MM.1S (cell line): ENCODE measurements at regions not wholly inside any gene's neighbourhood (a gene's known extent, or its start where the extent isn't known, plus 50 kb on each side); places are given as distances from the start of the nearest gene placed in this dataset.

ENCODE experiments used
- DNase-seq: peaks from one replicate; pipeline ENCODE4 v3.0.0-alpha.2; 2015
- H2AFZ ChIP-seq: fragments of 300-600 bp; sonication (generic); 2 replicates; pipeline ENCODE4 v1.6.0; 2016; ENCODE audit warnings: antibody characterized with exemption, low read length
- H3F3A ChIP-seq: fragments of 300-600 bp; sonication (generic); 2 replicates; pipeline ENCODE4 v1.6.1; 2016; ENCODE audit warnings: mild to moderate bottlenecking, antibody characterized with exemption, low read length, moderate library complexity, mixed read lengths; ENCODE audit not compliant: insufficient read depth
- H3K27ac ChIP-seq: fragments of 300-600 bp; sonication (generic); 2 replicates; pipeline ENCODE4 v1.5.1; 2016; ENCODE audit warnings: mild to moderate bottlenecking, low read length
- H3K27me3 ChIP-seq: fragments of 300-600 bp; sonication (generic); replicated peaks from 2 replicates; pipeline ENCODE4 v1.6.0; 2016; ENCODE audit warnings: low read length; ENCODE audit not compliant: insufficient read depth
- H3K36me3 ChIP-seq: fragments of 300-600 bp; sonication (generic); replicated peaks from 2 replicates; pipeline ENCODE4 v1.6.1; 2016; ENCODE audit warnings: mild to moderate bottlenecking, low read length, mixed read lengths; ENCODE audit not compliant: insufficient read depth
- H3K4me1 ChIP-seq: fragments of 300-600 bp; sonication (generic); 2 replicates; pipeline ENCODE4 v1.6.1; 2016; ENCODE audit warnings: low read length, mixed read lengths
- H3K4me2 ChIP-seq: fragments of 300-600 bp; sonication (generic); 2 replicates; pipeline ENCODE4 v1.6.0; 2016; ENCODE audit warnings: low read depth, low read length
- H3K4me3 ChIP-seq: fragments of 300-600 bp; sonication (generic); 2 replicates; pipeline ENCODE4 v1.5.1; 2016; ENCODE audit warnings: low read length, mixed read lengths
- H3K79me2 ChIP-seq: fragments of 300-600 bp; sonication (generic); 2 replicates; pipeline ENCODE4 v1.6.1; 2016; ENCODE audit warnings: mixed run types, low read length, mixed read lengths
- H3K9ac ChIP-seq: fragments of 300-600 bp; sonication (generic); 2 replicates; pipeline ENCODE4 v1.6.1; 2016; ENCODE audit warnings: low read length, mixed read lengths
- H3K9me2 ChIP-seq: fragments of 300-600 bp; sonication (generic); replicated peaks from 2 replicates; pipeline ENCODE4 v1.6.1; 2016; ENCODE audit warnings: mild to moderate bottlenecking, low read length, mixed read lengths; ENCODE audit not compliant: insufficient read depth
- H3K9me3 ChIP-seq: fragments of 300-600 bp; sonication (generic); replicated peaks from 2 replicates; pipeline ENCODE4 v1.6.1; 2016; ENCODE audit warnings: mild to moderate bottlenecking, low read length, mixed read lengths; ENCODE audit not compliant: insufficient read depth
- H4K20me1 ChIP-seq: fragments of 300-600 bp; sonication (generic); 2 replicates; pipeline ENCODE4 v1.6.1; 2016; ENCODE audit warnings: mild to moderate bottlenecking, low read length, moderate library complexity, mixed read lengths; ENCODE audit not compliant: insufficient read depth
- EZH2 ChIP-seq: fragments of 300-600 bp; sonication (generic); optimal IDR thresholded peaks from 2 replicates; pipeline ENCODE3; 2017; ENCODE audit warnings: low read depth, mild to moderate bottlenecking, antibody characterized with exemption, low read length, mixed read lengths
- EZH2phosphoT487 ChIP-seq: fragments of 300-600 bp; sonication (generic); IDR thresholded peaks from 2 replicates; pipeline ENCODE4 v1.6.1; 2018; ENCODE audit warnings: antibody characterized with exemption, low read length
- TF ChIP-seq, protein P1 (sequence below): fragments of 300-600 bp; sonication (generic); IDR thresholded peaks from 2 replicates; pipeline ENCODE4 v1.5.1; 2016; ENCODE audit warnings: antibody characterized with exemption, low read length, mixed read lengths

DNA sequence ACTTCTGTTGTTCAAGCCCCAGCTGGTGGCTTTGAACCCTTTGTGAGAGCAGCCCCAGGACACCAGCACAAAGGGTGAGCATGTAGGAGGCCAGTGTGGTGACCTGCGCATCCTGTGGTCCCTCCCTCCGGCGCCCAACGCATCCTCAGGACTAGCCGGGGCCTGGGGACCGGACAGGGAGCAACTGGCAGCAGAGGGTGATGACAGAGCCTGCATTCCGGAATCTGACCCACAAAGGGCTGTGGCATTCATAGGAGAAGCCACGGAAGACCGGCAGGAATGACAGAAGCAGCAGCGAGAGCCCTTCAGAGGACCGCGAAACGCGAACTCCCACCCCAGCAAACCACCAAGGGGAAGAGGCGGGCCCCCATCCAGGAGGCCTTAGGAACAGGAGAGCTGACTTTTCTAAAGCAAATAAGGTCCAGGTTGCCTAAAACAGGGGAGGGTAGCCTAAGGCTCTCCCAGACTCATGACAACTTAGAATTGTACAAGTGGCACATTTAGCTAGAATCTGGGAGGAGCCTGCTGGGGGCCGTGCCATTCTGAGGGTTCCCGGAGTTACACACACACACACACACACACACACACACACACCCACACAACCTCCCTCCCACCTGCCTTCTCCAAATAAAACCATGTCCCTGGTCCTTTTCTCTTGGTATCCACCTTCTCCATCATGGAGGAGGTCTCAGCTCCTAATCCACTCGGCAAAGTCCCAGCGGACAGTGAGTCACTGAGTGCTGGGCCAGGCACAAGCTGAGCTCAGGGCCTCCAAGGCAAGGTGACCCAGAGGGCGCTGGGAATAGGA, 232.7 kb downstream of the CTTN start:
- TF ChIP-seq, protein P1, sequence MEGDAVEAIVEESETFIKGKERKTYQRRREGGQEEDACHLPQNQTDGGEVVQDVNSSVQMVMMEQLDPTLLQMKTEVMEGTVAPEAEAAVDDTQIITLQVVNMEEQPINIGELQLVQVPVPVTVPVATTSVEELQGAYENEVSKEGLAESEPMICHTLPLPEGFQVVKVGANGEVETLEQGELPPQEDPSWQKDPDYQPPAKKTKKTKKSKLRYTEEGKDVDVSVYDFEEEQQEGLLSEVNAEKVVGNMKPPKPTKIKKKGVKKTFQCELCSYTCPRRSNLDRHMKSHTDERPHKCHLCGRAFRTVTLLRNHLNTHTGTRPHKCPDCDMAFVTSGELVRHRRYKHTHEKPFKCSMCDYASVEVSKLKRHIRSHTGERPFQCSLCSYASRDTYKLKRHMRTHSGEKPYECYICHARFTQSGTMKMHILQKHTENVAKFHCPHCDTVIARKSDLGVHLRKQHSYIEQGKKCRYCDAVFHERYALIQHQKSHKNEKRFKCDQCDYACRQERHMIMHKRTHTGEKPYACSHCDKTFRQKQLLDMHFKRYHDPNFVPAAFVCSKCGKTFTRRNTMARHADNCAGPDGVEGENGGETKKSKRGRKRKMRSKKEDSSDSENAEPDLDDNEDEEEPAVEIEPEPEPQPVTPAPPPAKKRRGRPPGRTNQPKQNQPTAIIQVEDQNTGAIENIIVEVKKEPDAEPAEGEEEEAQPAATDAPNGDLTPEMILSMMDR: no peak
- no peak for TF ChIP-seq EZH2phosphoT487
- no peak for TF ChIP-seq EZH2
- no peaks in the 10 kb centered on the region for H3K9me3 ChIP-seq
- H4K20me1 ChIP-seq: no peaks in the 10 kb centered on the region
- H3K27me3 ChIP-seq: peaks cover 91% of the 10 kb centered on the region
- H3K9ac ChIP-seq: no peak overlapping the region
- H3K27ac ChIP-seq: no peak overlapping the region
- H3K9me2 ChIP-seq: no peaks in the 10 kb centered on the region
- no peak overlapping the region for H2AFZ ChIP-seq
- no peak overlapping the region for H3K4me2 ChIP-seq
- H3K4me1 ChIP-seq: no peaks in the 10 kb centered on the region
- H3K79me2 ChIP-seq: no peaks in the 10 kb centered on the region
- no peak overlapping the region for H3K4me3 ChIP-seq
- H3K36me3 ChIP-seq: no peaks in the 10 kb centered on the region
- H3F3A ChIP-seq: no peaks in the 10 kb centered on the region
- no peak for DNase-seq

- Histone ChIP-seq H3F3A (no peaks in the 10 kb centered on the region), H3K9me3 (no peaks in the 10 kb centered on the region), H3K27ac (no peak overlapping the region), H3K4me2 (no peak overlapping the region), H4K20me1 (no peaks in the 10 kb centered on the region), H2AFZ (no peak overlapping the region), H3K4me3 (no peak overlapping the region), H3K4me1 (no peaks in the 10 kb centered on the region), H3K36me3 (no peaks in the 10 kb centered on the region), H3K27me3 (peaks cover 91% of the 10 kb centered on the region), H3K79me2 (no peaks in the 10 kb centered on the region), H3K9me2 (no peaks in the 10 kb centered on the region), H3K9ac (no peak overlapping the region)
- TF ChIP-seq EZH2 (no peak), EZH2phosphoT487 (no peak)
- TF ChIP-seq, protein P1: no peak
- no peak for DNase-seq
Measured at GRCh38 chr11:70631624-70632047, 233.3 kb downstream of the CTTN start.

DNA sequence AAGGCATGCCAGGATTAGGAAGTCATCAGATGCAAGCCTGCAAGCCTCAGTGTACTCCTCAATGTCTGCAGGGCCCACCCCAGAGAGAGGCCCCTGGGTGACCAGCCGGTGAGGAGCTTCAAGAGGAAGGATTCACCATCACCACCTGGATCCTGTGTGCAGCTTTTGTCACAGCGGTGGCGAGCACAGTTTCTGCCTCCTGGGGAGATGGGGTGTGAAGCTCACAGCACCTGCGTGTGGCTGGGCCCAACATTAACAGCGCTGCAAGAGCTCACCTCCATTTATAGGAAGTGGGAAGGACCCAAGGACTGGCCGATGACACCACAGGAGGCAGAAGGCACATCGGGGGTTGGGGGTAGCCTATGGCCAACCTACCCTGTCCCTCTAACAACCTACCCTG, 235.3 kb downstream of the CTTN start:
- Histone ChIP-seq H3K9me2 (no peaks in the 10 kb centered on the region), H4K20me1 (no peaks in the 10 kb centered on the region), H3K4me3 (no peak overlapping the region), H3K4me1 (no peaks in the 10 kb centered on the region), H3K36me3 (no peaks in the 10 kb centered on the region), H3K9me3 (no peaks in the 10 kb centered on the region), H3K4me2 (no peak overlapping the region), H3K9ac (no peak overlapping the region), H2AFZ (no peak overlapping the region), H3K27me3 (peaks cover 91% of the 10 kb centered on the region), H3F3A (no peaks in the 10 kb centered on the region), H3K27ac (no peak overlapping the region), H3K79me2 (no peaks in the 10 kb centered on the region)
- DNase-seq: no peak
- TF ChIP-seq EZH2phosphoT487 (no peak), EZH2 (no peak)
- TF ChIP-seq, protein P1: no peak
